Astrocyte (in vitro differentiated cells and primary cell): ENCODE measurements at regions not wholly inside any gene's neighbourhood (a gene's known extent, or its start where the extent isn't known, plus 50 kb on each side); places are given as distances from the start of the nearest gene placed in this dataset.

Experiments used
- EZH2 ChIP-seq: IDR thresholded peaks from 2 replicates; pipeline ENCODE4 v1.6.1; 2012; ENCODE audit warnings: mild to moderate bottlenecking, low read length, inconsistent platforms; ENCODE audit not compliant: insufficient read depth
- TF ChIP-seq, protein P1 (sequence below): IDR thresholded peaks from 2 replicates; pipeline ENCODE4 v1.5.1; 2011; ENCODE audit warnings: low read depth, mild to moderate bottlenecking, inconsistent platforms, low read length, moderate library complexity; ENCODE audit not compliant: insufficient read depth

DNA sequence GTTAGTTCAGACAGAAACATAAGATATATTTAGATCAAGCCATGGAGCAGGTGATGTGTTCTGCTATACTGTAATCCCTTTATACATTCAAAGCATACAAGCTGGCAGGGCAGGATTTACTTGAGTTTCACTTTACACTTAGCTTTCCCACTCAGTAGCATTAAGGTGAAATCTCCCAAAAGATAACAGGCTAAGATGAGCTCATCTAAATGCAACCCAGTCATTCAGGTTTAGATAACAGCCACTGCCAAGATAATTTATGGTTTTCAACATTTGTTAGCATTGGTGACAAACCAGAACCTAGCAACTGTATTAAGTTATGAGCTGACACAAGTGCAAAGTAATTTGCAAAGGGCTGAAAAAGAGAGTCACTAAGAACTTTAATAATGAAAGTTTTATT, 925.1 kb upstream of the ATXN7L3B start:
- TF ChIP-seq, protein P1, sequence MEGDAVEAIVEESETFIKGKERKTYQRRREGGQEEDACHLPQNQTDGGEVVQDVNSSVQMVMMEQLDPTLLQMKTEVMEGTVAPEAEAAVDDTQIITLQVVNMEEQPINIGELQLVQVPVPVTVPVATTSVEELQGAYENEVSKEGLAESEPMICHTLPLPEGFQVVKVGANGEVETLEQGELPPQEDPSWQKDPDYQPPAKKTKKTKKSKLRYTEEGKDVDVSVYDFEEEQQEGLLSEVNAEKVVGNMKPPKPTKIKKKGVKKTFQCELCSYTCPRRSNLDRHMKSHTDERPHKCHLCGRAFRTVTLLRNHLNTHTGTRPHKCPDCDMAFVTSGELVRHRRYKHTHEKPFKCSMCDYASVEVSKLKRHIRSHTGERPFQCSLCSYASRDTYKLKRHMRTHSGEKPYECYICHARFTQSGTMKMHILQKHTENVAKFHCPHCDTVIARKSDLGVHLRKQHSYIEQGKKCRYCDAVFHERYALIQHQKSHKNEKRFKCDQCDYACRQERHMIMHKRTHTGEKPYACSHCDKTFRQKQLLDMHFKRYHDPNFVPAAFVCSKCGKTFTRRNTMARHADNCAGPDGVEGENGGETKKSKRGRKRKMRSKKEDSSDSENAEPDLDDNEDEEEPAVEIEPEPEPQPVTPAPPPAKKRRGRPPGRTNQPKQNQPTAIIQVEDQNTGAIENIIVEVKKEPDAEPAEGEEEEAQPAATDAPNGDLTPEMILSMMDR: no peak
- no peak for TF ChIP-seq EZH2
